HG03060 (cell line): ENCODE measurements at regions not wholly inside any gene's neighbourhood (a gene's known extent, or its start where the extent isn't known, plus 50 kb on each side); places are given as distances from the start of the nearest gene placed in this dataset.

Source experiments
- ATAC-seq: cut with Tn5 transposase; IDR thresholded peaks from one replicate; pipeline ENCODE4 v1.9.1; 2021; ENCODE audit warnings: low read depth, moderate number of reproducible peaks; ENCODE audit not compliant: unreplicated experiment

GRCh38 chr9:95634536-95634935 is 117.8 kb upstream of the PTCH1 start:
- ATAC-seq: no peak

GRCh38 chr9:95634114-95634513 is 117.3 kb upstream of the PTCH1 start:
- no peak for ATAC-seq

GRCh38 chr9:95629585-95629984 is 112.8 kb upstream of the PTCH1 start:
- ATAC-seq: no peak

- no peak for ATAC-seq
Measured at GRCh38 chr9:95627802-95628201, 111.0 kb upstream of the PTCH1 start.

- ATAC-seq: no peak
Measured at GRCh38 chr9:95626885-95627558, 110.3 kb upstream of the PTCH1 start.

- no peak for ATAC-seq
Measured at GRCh38 chr9:95626341-95626740, 109.6 kb upstream of the PTCH1 start.

GRCh38 chr9:95623640-95624039 is 106.9 kb upstream of the PTCH1 start:
- ATAC-seq: no peak

- no peak for ATAC-seq
Measured at GRCh38 chr9:95620722-95621121, 104.0 kb upstream of the PTCH1 start.

GRCh38 chr9:95620314-95620713 is 103.5 kb upstream of the PTCH1 start:
- no peak for ATAC-seq

GRCh38 chr9:95615246-95615645 is 98.5 kb upstream of the PTCH1 start:
- ATAC-seq: no peak

GRCh38 chr9:95613670-95614069 is 96.9 kb upstream of the PTCH1 start:
- no peak for ATAC-seq

GRCh38 chr9:95611354-95611753 is 94.6 kb upstream of the PTCH1 start:
- ATAC-seq: no peak

GRCh38 chr9:95610006-95610785 is 93.4 kb upstream of the PTCH1 start:
- ATAC-seq: no peak

- ATAC-seq: no peak
Measured at GRCh38 chr9:95609426-95609825, 92.7 kb upstream of the PTCH1 start.

- no peak for ATAC-seq
Measured at GRCh38 chr9:95608341-95608740, 91.6 kb upstream of the PTCH1 start.

- ATAC-seq: no peak
Measured at GRCh38 chr9:95607507-95607906, 90.7 kb upstream of the PTCH1 start.

GRCh38 chr9:95606489-95607350 is 89.9 kb upstream of the PTCH1 start:
- ATAC-seq: no peak

- ATAC-seq: no peak
Measured at GRCh38 chr9:95605816-95606488, 89.2 kb upstream of the PTCH1 start.

- ATAC-seq: no peak
Measured at GRCh38 chr9:95605101-95605500, 88.3 kb upstream of the PTCH1 start.

- ATAC-seq: no peak
Measured at GRCh38 chr9:95598236-95598635, 81.5 kb upstream of the PTCH1 start.
